Ectodermal cell (in vitro differentiated cells): ENCODE measurements at regions not wholly inside any gene's neighbourhood (a gene's known extent, or its start where the extent isn't known, plus 50 kb on each side); places are given as distances from the start of the nearest gene placed in this dataset.

Experiments used
- H3K27ac ChIP-seq: 2 replicates; pipeline ENCODE4 v1.7.0; 2013; ENCODE audit warnings: mild to moderate bottlenecking, low read depth, low read length; ENCODE audit not compliant: insufficient read depth, poor library complexity, severe bottlenecking
- H3K27me3 ChIP-seq: 2 replicates; pipeline ENCODE4 v1.7.0; 2013; ENCODE audit warnings: mild to moderate bottlenecking, low read length; ENCODE audit not compliant: insufficient read depth, control insufficient read depth, poor library complexity, severe bottlenecking
- H3K36me3 ChIP-seq: one replicate; pipeline ENCODE4 v1.7.0; 2013; ENCODE audit warnings: low read length; ENCODE audit not compliant: control insufficient read depth, insufficient read depth
- H3K4me1 ChIP-seq: one replicate; pipeline ENCODE4 v1.7.0; 2013; ENCODE audit warnings: low read length; ENCODE audit not compliant: control insufficient read depth, insufficient read depth
- H3K4me3 ChIP-seq: 2 replicates; pipeline ENCODE4 v1.7.0; 2013; ENCODE audit warnings: low read depth, low read length, control low read depth; ENCODE audit not compliant: insufficient read depth
- H3K9me3 ChIP-seq: 2 replicates; pipeline ENCODE4 v1.7.0; 2013; ENCODE audit warnings: mild to moderate bottlenecking, low read length, moderate library complexity; ENCODE audit not compliant: control insufficient read depth
- WGBS, 2 experiments: methylation state at CpG; one replicate each; pipeline ENCODE4 v1.1.7; 2013; ENCODE audit warnings: missing lambda C conversion rate in 2 of 2; 5-methylcytosine and 5-hydroxymethylcytosine counted together

GRCh38 chr6:131381709-131382093 lies 191.3 kb upstream of the ARG1 start:
- Histone ChIP-seq H3K27me3 (no peaks in the 10 kb centered on the region), H3K36me3 (no peaks in the 10 kb centered on the region), H3K9me3 (no peaks in the 10 kb centered on the region), H3K4me3 (no peak overlapping the region), H3K4me1 (peaks cover 17% of the 10 kb centered on the region), H3K27ac (no peak overlapping the region)
- WGBS, 2 experiments = 92% methylated on average over 7 of the region's 7 CpGs

- Histone ChIP-seq H3K4me1 (peaks cover 17% of the 10 kb centered on the region), H3K36me3 (no peaks in the 10 kb centered on the region), H3K4me3 (no peak overlapping the region), H3K27ac (no peak overlapping the region), H3K27me3 (no peaks in the 10 kb centered on the region), H3K9me3 (no peaks in the 10 kb centered on the region)
- 91 to 94% methylated on average over 10 of the region's 10 CpGs for WGBS, 2 experiments
Observed at GRCh38 chr6:131382631-131383030, 190.4 kb upstream of the ARG1 start.

- no peaks in the 10 kb centered on the region for H3K27me3 ChIP-seq
- peaks cover 17% of the 10 kb centered on the region for H3K4me1 ChIP-seq
- H3K4me3 ChIP-seq = no peak overlapping the region
- WGBS, 2 experiments = 70 to 77% methylated on average over 6 of the region's 6 CpGs
- H3K9me3 ChIP-seq = no peaks in the 10 kb centered on the region
- H3K36me3 ChIP-seq = no peaks in the 10 kb centered on the region
- no peak overlapping the region for H3K27ac ChIP-seq
Observed at GRCh38 chr6:131383421-131384411, 189.3 kb upstream of the ARG1 start.

- 89 to 90% methylated on average over 5 of the region's 5 CpGs for WGBS, 2 experiments
- Histone ChIP-seq H3K4me1 (peaks cover 14% of the 10 kb centered on the region), H3K27me3 (no peaks in the 10 kb centered on the region), H3K9me3 (no peaks in the 10 kb centered on the region), H3K36me3 (no peaks in the 10 kb centered on the region), H3K4me3 (no peak overlapping the region), H3K27ac (no peak overlapping the region)
Observed at GRCh38 chr6:131387562-131388447, 185.2 kb upstream of the ARG1 start.

- Histone ChIP-seq H3K9me3 (no peaks in the 10 kb centered on the region), H3K36me3 (no peaks in the 10 kb centered on the region), H3K27ac (no peak overlapping the region), H3K4me3 (no peak overlapping the region), H3K27me3 (no peaks in the 10 kb centered on the region), H3K4me1 (no peaks in the 10 kb centered on the region)
- WGBS, 2 experiments = 94% methylated on average over 5 of the region's 5 CpGs
Observed at GRCh38 chr6:131390322-131390721, 182.7 kb upstream of the ARG1 start.

- WGBS, 2 experiments = 89 to 93% methylated on average over 1 of the region's 1 CpG
- H3K4me1 ChIP-seq = no peaks in the 10 kb centered on the region
Observed at GRCh38 chr6:131391116-131391515, 181.9 kb upstream of the ARG1 start.

GRCh38 chr6:131393433-131393832 lies 179.6 kb upstream of the ARG1 start:
- Histone ChIP-seq H3K36me3 (no peaks in the 10 kb centered on the region), H3K4me1 (no peaks in the 10 kb centered on the region), H3K27me3 (no peaks in the 10 kb centered on the region), H3K27ac (no peak overlapping the region), H3K4me3 (no peak overlapping the region), H3K9me3 (no peaks in the 10 kb centered on the region)
- 93 to 100% methylated on average over 1 of the region's 2 CpGs for WGBS, 2 experiments

More at GRCh38 chr6:131391116-131391515, 181.9 kb upstream of the ARG1 start:
- H3K4me3 ChIP-seq = no peak overlapping the region
- no peaks in the 10 kb centered on the region for H3K9me3 ChIP-seq
- H3K27ac ChIP-seq = no peak overlapping the region
- no peaks in the 10 kb centered on the region for H3K27me3 ChIP-seq
- no peaks in the 10 kb centered on the region for H3K36me3 ChIP-seq

- Histone ChIP-seq H3K36me3 (no peaks in the 10 kb centered on the region), H3K27me3 (no peaks in the 10 kb centered on the region), H3K4me3 (no peak overlapping the region), H3K4me1 (no peaks in the 10 kb centered on the region), H3K27ac (no peak overlapping the region), H3K9me3 (no peaks in the 10 kb centered on the region)
- WGBS, 2 experiments = 87 to 91% methylated on average over 1 of the region's 1 CpG
Observed at GRCh38 chr6:131394768-131395432, 178.1 kb upstream of the ARG1 start.

GRCh38 chr6:131398176-131398575 lies 174.8 kb upstream of the ARG1 start:
- H3K4me3 ChIP-seq = no peak overlapping the region
- H3K4me1 ChIP-seq = no peaks in the 10 kb centered on the region
- no peaks in the 10 kb centered on the region for H3K36me3 ChIP-seq
- no peaks in the 10 kb centered on the region for H3K9me3 ChIP-seq
- H3K27ac ChIP-seq = no peak overlapping the region
- no peaks in the 10 kb centered on the region for H3K27me3 ChIP-seq
- 94% methylated on average over 3 of the region's 3 CpGs; no CpG with 5 or more reads in 1 of the 2 experiments for WGBS, 2 experiments
